SK-N-SH (cell line): ENCODE measurements at regions not wholly inside any gene's neighbourhood (a gene's known extent, or its start where the extent isn't known, plus 50 kb on each side); places are given as distances from the start of the nearest gene placed in this dataset.

Source experiments
- CTCF ChIA-PET: fragments of 300-600, 350-600 bp; formaldehyde crosslinking; extraction: SDS; loops from one replicate; lab custom pipeline; 2021; lab: Yijun Ruan, JAX
- POLR2A ChIA-PET: fragments of 350-600 bp; sonication (Branson Sonifier 250); formaldehyde crosslinking; extraction: SDS; loops from one replicate; lab custom pipeline; 2020; ENCODE audit warnings: antibody characterized with exemption, inconsistent platforms; lab: Yijun Ruan, JAX
- DNase-seq: peaks from one replicate; pipeline ENCODE4 v3.0.0; 2012
- H2AFZ ChIP-seq: fragments of 200-600 bp; sonication (generic); 2 replicates; pipeline ENCODE4 v1.8.1; 2016; ENCODE audit warnings: antibody characterized with exemption, mild to moderate bottlenecking, low read depth
- H3F3A ChIP-seq: fragments of 200-600 bp; sonication (generic); replicated peaks from 2 replicates; pipeline ENCODE3; 2016; ENCODE audit warnings: antibody characterized with exemption, mild to moderate bottlenecking; ENCODE audit not compliant: insufficient read depth
- H3K27ac ChIP-seq, 2 experiments: fragments of 200-500 bp in 1 of 2; fragments of 200-600 bp in 1 of 2; sonication (Bioruptor generic) in 1 of 2; sonication (generic), shearing (Covaris generic) in 1 of 2; 2 replicates each; pipeline versions ENCODE4 v1.5.1 to v1.6.1; 2014 to 2016; ENCODE audit warnings: low read depth in 2 of 2, inconsistent platforms in 1 of 2, low read length in 1 of 2, mild to moderate bottlenecking in 1 of 2, mixed read lengths in 1 of 2
- H3K27me3 ChIP-seq: fragments of 200-600 bp; sonication (generic), shearing (Covaris generic); 2 replicates; pipeline ENCODE4 v1.6.1; 2016; ENCODE audit warnings: mixed run types; ENCODE audit not compliant: insufficient read depth
- H3K36me3 ChIP-seq, 2 experiments: fragments of 200-500 bp in 1 of 2; fragments of 200-600 bp in 1 of 2; sonication (Bioruptor generic) in 1 of 2; sonication (generic) in 1 of 2; replicated peaks in 1 of 2; 2 replicates each; pipeline versions ENCODE3 to v1.5.1; 2014 to 2016; ENCODE audit warnings: low read length in 1 of 2, mild to moderate bottlenecking in 1 of 2; ENCODE audit not compliant: insufficient read depth in 2 of 2, control insufficient read depth in 1 of 2
- H3K4me1 ChIP-seq, 2 experiments: fragments of 200-500 bp in 1 of 2; fragments of 200-600 bp in 1 of 2; sonication (Bioruptor generic) in 1 of 2; sonication (generic), shearing (Covaris generic) in 1 of 2; 2 replicates each; pipeline versions ENCODE4 v1.5.1 to v1.6.1; 2014 to 2016; ENCODE audit warnings: low read depth in 1 of 2, low read length in 1 of 2, mixed run types in 1 of 2; ENCODE audit not compliant: insufficient read depth in 2 of 2, control insufficient read depth in 1 of 2
- H3K4me2 ChIP-seq: fragments of 200-600 bp; sonication (generic), shearing (Covaris generic); 2 replicates; pipeline ENCODE4 v1.6.1; 2017; ENCODE audit warnings: mixed run types
- H3K4me3 ChIP-seq, 2 experiments: fragments of 200-500 bp in 1 of 2; fragments of 200-600 bp in 1 of 2; sonication (Bioruptor generic) in 1 of 2; sonication (generic), shearing (Covaris generic) in 1 of 2; 2 replicates each; pipeline versions ENCODE4 v1.5.1 to v1.8.1; 2014 to 2016; ENCODE audit warnings: low read depth in 2 of 2, inconsistent platforms in 1 of 2, low read length in 1 of 2, mild to moderate bottlenecking in 1 of 2, mixed read lengths in 1 of 2, moderate library complexity in 1 of 2
- H3K79me2 ChIP-seq: fragments of 200-600 bp; sonication (generic); 2 replicates; pipeline ENCODE4 v1.8.1; 2017; ENCODE audit warnings: mild to moderate bottlenecking; ENCODE audit not compliant: insufficient read depth
- H3K9ac ChIP-seq: fragments of 200-600 bp; sonication (generic); 2 replicates; pipeline ENCODE4 v1.6.1; 2017; ENCODE audit warnings: mixed run types
- H3K9me2 ChIP-seq: fragments of 200-600 bp; sonication (generic); 2 replicates; pipeline ENCODE4 v1.6.1; 2017; ENCODE audit warnings: mixed run types
- H3K9me3 ChIP-seq: fragments of 200-600 bp; sonication (generic); 2 replicates; pipeline ENCODE4 v1.6.1; 2017; ENCODE audit warnings: mixed run types, mild to moderate bottlenecking, moderate library complexity
- H4K20me1 ChIP-seq: fragments of 200-600 bp; sonication (generic); 2 replicates; pipeline ENCODE4 v1.6.1; 2017; ENCODE audit warnings: mild to moderate bottlenecking, mixed run types; ENCODE audit not compliant: insufficient read depth
- CHD2 ChIP-seq: fragments of 150-350 bp; IDR thresholded peaks from 2 replicates; pipeline ENCODE4 v1.6.1; 2018; ENCODE audit warnings: low read length; ENCODE audit not compliant: partially characterized antibody
- ELF1 ChIP-seq: IDR thresholded peaks from 2 replicates; pipeline ENCODE4 v1.4.0; 2012
- EP300 ChIP-seq, 2 experiments: IDR thresholded peaks; 2 replicates each; pipeline versions ENCODE4 v1.4.0 to v1.6.1; 2012; ENCODE audit warnings: borderline replicate concordance in 1 of 2, low read depth in 1 of 2, low read length in 1 of 2
- EZH2phosphoT487 ChIP-seq: fragments of 200-600 bp; sonication (generic); IDR thresholded peaks from 2 replicates; pipeline ENCODE4 v1.6.1; 2017; ENCODE audit warnings: low read depth, mixed run types, mild to moderate bottlenecking, antibody characterized with exemption, moderate library complexity, borderline replicate concordance
- FOSL2 ChIP-seq: IDR thresholded peaks from 2 replicates; pipeline ENCODE4 v1.4.0; 2012; ENCODE audit warnings: low read depth, mild to moderate bottlenecking, moderate library complexity, borderline replicate concordance
- GATA2 ChIP-seq: sonication (generic); formaldehyde crosslinking; IDR thresholded peaks from 2 replicates; pipeline ENCODE4 v1.5.0; 2020; ENCODE audit warnings: mild to moderate bottlenecking, missing genetic modification reagents
- MEF2A ChIP-seq: IDR thresholded peaks from 2 replicates; pipeline ENCODE4 v1.4.0; 2012; ENCODE audit warnings: low read depth, borderline replicate concordance
- MXI1 ChIP-seq: IDR thresholded peaks from 2 replicates; pipeline ENCODE4 v1.6.1; 2012; ENCODE audit warnings: mild to moderate bottlenecking, low read depth, low read length, improper control_type of control experiment
- NFIC ChIP-seq: IDR thresholded peaks from 2 replicates; pipeline ENCODE4 v1.4.0; 2012; ENCODE audit warnings: borderline replicate concordance
- NRF1 ChIP-seq: IDR thresholded peaks from 2 replicates; pipeline ENCODE4 v1.6.1; 2012; ENCODE audit warnings: low read depth, mild to moderate bottlenecking, low read length
- POLR2AphosphoS5 ChIP-seq: IDR thresholded peaks from 2 replicates; pipeline ENCODE4 v1.6.1; 2012; ENCODE audit warnings: low read depth, low read length
- RFX5 ChIP-seq: IDR thresholded peaks from 2 replicates; pipeline ENCODE4 v1.6.1; 2012; ENCODE audit warnings: mild to moderate bottlenecking, improper control_type of control experiment, low read length
- SMC3 ChIP-seq: IDR thresholded peaks from 2 replicates; pipeline ENCODE4 v1.6.1; 2012; ENCODE audit warnings: low read depth, low read length, improper control_type of control experiment
- TAF1 ChIP-seq: IDR thresholded peaks from 2 replicates; pipeline ENCODE4 v1.6.1; 2012; ENCODE audit warnings: low read depth, mild to moderate bottlenecking, low read length, moderate library complexity, borderline replicate concordance
- YY1 ChIP-seq: IDR thresholded peaks from 2 replicates; pipeline ENCODE4 v1.4.0; 2012; ENCODE audit warnings: low read depth, mild to moderate bottlenecking
- WGBS: methylation state at CpG from one replicate; pipeline ENCODE4 v1.1.6; 2017; ENCODE audit warnings: low lambda C conversion rate; 5-methylcytosine and 5-hydroxymethylcytosine counted together
- TF ChIP-seq, protein P1 (sequence below): IDR thresholded peaks from 2 replicates; pipeline ENCODE4; 2012
- TF ChIP-seq, protein P2 (sequence below): IDR thresholded peaks from 2 replicates; pipeline ENCODE4 v1.4.0; 2012; ENCODE audit warnings: low read depth
- TF ChIP-seq, protein P3 (sequence below): fragments of 200-600 bp; sonication (generic); IDR thresholded peaks from 2 replicates; pipeline ENCODE4 v1.6.1; 2017; ENCODE audit warnings: antibody characterized with exemption, mild to moderate bottlenecking, moderate library complexity
- TF ChIP-seq, protein P4 (sequence below): IDR thresholded peaks from 2 replicates; pipeline ENCODE4 v1.4.0; 2012; ENCODE audit warnings: low read depth, borderline replicate concordance

DNA sequence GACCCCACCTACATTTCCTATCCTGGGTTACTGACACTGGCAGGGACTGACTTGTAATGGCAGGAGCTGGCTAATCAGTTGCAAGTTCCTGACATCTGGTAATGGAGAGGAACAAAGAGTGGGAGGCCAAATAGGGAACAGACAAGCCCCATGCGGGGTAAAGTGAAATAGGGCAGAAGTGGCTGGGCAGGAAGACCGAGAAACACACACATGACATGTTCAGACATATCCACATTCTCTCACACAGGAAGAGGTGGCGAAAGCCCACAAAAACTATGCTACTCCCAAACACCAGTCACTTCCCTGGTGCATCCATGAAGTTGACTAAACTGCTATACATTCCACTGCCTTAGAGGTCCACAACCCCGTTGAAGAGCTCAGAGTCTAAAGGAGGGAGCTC, 394.1 kb upstream of the TBL1XR1 start:
- Histone ChIP-seq H3K4me1 (peaks cover 37 to 38% of the 10 kb centered on the region in 2 experiments), H2AFZ (no peak overlapping the region; the same call in 1 of the 2 replicates), H4K20me1 (no peaks in the 10 kb centered on the region), H3K4me3 (no peak overlapping the region), H3K9ac (no peak overlapping the region), H3K9me2 (no peaks in the 10 kb centered on the region), H3K79me2 (no peaks in the 10 kb centered on the region), H3K9me3 (no peaks in the 10 kb centered on the region), H3K27me3 (no peaks in the 10 kb centered on the region), H3K27ac (peak overlapping the region; percentile 81 to 82; a peak in 3 of 4 replicates), H3K4me2 (0 out of 2 replicates have a peak overlapping the region, but pooled peaks have one; percentile 3), H3K36me3 (no peaks in the 10 kb centered on the region), H3F3A (peaks cover 38% of the 10 kb centered on the region)
- CTCF ChIA-PET: interaction anchor here (1.3 kb wide), 1 partner anchor 229 kb away, joined by 3 read pairs; no protein-coding TSS in a partner anchor
- no peak for DNase-seq
- TF ChIP-seq GATA2 (CRISPR knock-in tag) (no peak), FOSL2 (no peak), YY1 (no peak), POLR2AphosphoS5 (no peak), NFIC (no peak), TAF1 (no peak), MEF2A (no peak), ELF1 (no peak), MXI1 (no peak), NRF1 (no peak), EZH2phosphoT487 (no peak), RFX5 (no peak), SMC3 (no peak), EP300 (IDR thresholded peaks at IDR 0.05; ENCODE audit: borderline replicate concordance in 1 of 2, low read depth in 1 of 2, low read length in 1 of 2) (no peak), CHD2 (no peak)
- TF ChIP-seq, protein P1, sequence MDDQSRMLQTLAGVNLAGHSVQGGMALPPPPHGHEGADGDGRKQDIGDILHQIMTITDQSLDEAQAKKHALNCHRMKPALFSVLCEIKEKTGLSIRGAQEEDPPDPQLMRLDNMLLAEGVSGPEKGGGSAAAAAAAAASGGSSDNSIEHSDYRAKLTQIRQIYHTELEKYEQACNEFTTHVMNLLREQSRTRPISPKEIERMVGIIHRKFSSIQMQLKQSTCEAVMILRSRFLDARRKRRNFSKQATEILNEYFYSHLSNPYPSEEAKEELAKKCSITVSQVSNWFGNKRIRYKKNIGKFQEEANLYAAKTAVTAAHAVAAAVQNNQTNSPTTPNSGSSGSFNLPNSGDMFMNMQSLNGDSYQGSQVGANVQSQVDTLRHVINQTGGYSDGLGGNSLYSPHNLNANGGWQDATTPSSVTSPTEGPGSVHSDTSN: no peak
- TF ChIP-seq, protein P2, sequence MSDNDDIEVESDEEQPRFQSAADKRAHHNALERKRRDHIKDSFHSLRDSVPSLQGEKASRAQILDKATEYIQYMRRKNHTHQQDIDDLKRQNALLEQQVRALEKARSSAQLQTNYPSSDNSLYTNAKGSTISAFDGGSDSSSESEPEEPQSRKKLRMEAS: no peak
- TF ChIP-seq, protein P3, sequence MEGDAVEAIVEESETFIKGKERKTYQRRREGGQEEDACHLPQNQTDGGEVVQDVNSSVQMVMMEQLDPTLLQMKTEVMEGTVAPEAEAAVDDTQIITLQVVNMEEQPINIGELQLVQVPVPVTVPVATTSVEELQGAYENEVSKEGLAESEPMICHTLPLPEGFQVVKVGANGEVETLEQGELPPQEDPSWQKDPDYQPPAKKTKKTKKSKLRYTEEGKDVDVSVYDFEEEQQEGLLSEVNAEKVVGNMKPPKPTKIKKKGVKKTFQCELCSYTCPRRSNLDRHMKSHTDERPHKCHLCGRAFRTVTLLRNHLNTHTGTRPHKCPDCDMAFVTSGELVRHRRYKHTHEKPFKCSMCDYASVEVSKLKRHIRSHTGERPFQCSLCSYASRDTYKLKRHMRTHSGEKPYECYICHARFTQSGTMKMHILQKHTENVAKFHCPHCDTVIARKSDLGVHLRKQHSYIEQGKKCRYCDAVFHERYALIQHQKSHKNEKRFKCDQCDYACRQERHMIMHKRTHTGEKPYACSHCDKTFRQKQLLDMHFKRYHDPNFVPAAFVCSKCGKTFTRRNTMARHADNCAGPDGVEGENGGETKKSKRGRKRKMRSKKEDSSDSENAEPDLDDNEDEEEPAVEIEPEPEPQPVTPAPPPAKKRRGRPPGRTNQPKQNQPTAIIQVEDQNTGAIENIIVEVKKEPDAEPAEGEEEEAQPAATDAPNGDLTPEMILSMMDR: no peak
- TF ChIP-seq, protein P4, sequence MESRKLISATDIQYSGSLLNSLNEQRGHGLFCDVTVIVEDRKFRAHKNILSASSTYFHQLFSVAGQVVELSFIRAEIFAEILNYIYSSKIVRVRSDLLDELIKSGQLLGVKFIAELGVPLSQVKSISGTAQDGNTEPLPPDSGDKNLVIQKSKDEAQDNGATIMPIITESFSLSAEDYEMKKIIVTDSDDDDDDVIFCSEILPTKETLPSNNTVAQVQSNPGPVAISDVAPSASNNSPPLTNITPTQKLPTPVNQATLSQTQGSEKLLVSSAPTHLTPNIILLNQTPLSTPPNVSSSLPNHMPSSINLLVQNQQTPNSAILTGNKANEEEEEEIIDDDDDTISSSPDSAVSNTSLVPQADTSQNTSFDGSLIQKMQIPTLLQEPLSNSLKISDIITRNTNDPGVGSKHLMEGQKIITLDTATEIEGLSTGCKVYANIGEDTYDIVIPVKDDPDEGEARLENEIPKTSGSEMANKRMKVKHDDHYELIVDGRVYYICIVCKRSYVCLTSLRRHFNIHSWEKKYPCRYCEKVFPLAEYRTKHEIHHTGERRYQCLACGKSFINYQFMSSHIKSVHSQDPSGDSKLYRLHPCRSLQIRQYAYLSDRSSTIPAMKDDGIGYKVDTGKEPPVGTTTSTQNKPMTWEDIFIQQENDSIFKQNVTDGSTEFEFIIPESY: no peak
- POLR2A ChIA-PET: no interaction called here
- WGBS: 88% methylated on average over 3 of the region's 4 CpGs
